H1 (cell line): ENCODE measurements at regions not wholly inside any gene's neighbourhood (a gene's known extent, or its start where the extent isn't known, plus 50 kb on each side); places are given as distances from the start of the nearest gene placed in this dataset.

Source experiments
- CEBPB ChIP-seq: IDR thresholded peaks from 2 replicates; pipeline ENCODE4 v1.6.1; 2012; ENCODE audit warnings: low read depth, low read length
- EP300 ChIP-seq, 2 experiments: IDR thresholded peaks; 1 replicate in 1 of 2; 2 replicates in 1 of 2; pipeline ENCODE4 v1.6.1; 2011 to 2012; ENCODE audit warnings: low read depth in 2 of 2, low read length in 2 of 2, mild to moderate bottlenecking in 2 of 2, borderline replicate concordance in 1 of 2, inconsistent platforms in 1 of 2, moderate library complexity in 1 of 2
- RFX5 ChIP-seq: IDR thresholded peaks from 2 replicates; pipeline ENCODE4 v1.6.1; 2011; ENCODE audit warnings: low read depth, low read length, improper control_type of control experiment, borderline replicate concordance
- SIN3A ChIP-seq, 2 experiments: IDR thresholded peaks in 1 of 2; conservative IDR thresholded peaks in 1 of 2; 2 replicates each; pipeline ENCODE4 v1.6.1; 2011 to 2012; ENCODE audit warnings: low read length in 2 of 2, improper control_type of control experiment in 1 of 2, low read depth in 1 of 2, mild to moderate bottlenecking in 1 of 2
- TF ChIP-seq, protein P1 (sequence below), 3 experiments: IDR thresholded peaks; 1 replicate in 2 of 3; 2 replicates in 1 of 3; pipeline versions ENCODE4 v1.5.1 to v1.6.1; 2011; ENCODE audit warnings: low read length in 3 of 3, mild to moderate bottlenecking in 3 of 3, inconsistent platforms in 2 of 3, low read depth in 1 of 3, moderate library complexity in 1 of 3; ENCODE audit not compliant: insufficient read depth in 1 of 3; ENCODE audit errors: control extremely low read depth in 1 of 3
- TF ChIP-seq, protein P2 (sequence below): IDR thresholded peaks from 2 replicates; pipeline ENCODE4 v1.6.1; 2012; ENCODE audit warnings: inconsistent platforms
- TF ChIP-seq, protein P3 (sequence below): IDR thresholded peaks from 2 replicates; pipeline ENCODE4 v1.6.1; 2011; ENCODE audit warnings: low read depth, mild to moderate bottlenecking, low read length; ENCODE audit not compliant: insufficient read depth

DNA sequence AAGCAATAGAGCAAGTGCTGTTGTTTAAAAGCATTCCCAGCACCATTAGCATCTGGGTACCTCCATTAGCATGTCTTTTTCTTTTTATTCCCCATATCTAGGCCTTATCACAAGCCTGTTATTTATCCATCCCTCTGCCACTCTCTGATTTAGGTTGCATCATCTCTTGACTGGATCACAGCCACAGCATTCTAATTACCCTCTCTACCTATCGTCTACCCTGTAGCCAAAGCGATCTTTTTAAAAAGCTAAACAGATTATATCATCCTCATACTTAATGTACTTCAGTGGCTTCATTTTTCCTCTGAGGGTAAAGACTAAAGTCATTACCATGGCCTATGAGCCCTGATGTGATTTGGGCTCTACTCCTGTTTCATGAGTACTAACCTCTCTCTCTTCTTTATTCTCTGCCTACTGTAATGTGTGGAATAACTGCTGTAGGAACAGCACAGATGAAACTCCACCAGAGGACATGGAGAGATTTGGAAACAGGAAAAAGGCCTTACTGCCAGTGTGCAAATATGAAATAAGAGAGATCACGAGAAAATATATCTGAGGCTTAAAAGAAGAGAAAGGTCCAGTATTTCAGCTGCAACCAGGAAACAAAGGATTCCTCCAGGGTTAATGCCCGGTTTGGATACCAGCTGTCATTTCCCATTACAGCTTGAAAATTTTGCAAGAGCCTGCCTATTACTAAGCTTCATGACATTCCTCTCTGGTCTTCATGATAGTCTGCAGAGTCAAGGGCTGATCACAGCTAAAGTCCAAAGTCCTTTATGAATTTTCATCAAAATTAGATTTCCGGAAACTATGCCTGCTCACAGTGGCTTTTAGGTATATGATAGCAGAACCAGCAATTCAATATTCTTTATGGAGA lies 422.5 kb upstream of the PDE3A start:
- TF ChIP-seq RFX5 (no peak), CEBPB (no peak), EP300 (IDR thresholded peaks at IDR 0.05; ENCODE audit: borderline replicate concordance in 1 of 2, low read depth in 2 of 2, low read length in 2 of 2) (no peak), SIN3A (conservative IDR thresholded peaks at IDR 0.05 in 1 of 2, IDR thresholded peaks at IDR 0.05 in 1 of 2; ENCODE audit: low read depth in 1 of 2, low read length in 2 of 2) (no peak)
- TF ChIP-seq, protein P1, sequence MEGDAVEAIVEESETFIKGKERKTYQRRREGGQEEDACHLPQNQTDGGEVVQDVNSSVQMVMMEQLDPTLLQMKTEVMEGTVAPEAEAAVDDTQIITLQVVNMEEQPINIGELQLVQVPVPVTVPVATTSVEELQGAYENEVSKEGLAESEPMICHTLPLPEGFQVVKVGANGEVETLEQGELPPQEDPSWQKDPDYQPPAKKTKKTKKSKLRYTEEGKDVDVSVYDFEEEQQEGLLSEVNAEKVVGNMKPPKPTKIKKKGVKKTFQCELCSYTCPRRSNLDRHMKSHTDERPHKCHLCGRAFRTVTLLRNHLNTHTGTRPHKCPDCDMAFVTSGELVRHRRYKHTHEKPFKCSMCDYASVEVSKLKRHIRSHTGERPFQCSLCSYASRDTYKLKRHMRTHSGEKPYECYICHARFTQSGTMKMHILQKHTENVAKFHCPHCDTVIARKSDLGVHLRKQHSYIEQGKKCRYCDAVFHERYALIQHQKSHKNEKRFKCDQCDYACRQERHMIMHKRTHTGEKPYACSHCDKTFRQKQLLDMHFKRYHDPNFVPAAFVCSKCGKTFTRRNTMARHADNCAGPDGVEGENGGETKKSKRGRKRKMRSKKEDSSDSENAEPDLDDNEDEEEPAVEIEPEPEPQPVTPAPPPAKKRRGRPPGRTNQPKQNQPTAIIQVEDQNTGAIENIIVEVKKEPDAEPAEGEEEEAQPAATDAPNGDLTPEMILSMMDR (IDR thresholded peaks at IDR 0.05; ENCODE audit: control extremely low read depth in 1 of 3, insufficient read depth in 1 of 3, low read depth in 1 of 3, low read length in 3 of 3) = no peak
- TF ChIP-seq, protein P2, sequence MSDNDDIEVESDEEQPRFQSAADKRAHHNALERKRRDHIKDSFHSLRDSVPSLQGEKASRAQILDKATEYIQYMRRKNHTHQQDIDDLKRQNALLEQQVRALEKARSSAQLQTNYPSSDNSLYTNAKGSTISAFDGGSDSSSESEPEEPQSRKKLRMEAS = no peak
- TF ChIP-seq, protein P3, sequence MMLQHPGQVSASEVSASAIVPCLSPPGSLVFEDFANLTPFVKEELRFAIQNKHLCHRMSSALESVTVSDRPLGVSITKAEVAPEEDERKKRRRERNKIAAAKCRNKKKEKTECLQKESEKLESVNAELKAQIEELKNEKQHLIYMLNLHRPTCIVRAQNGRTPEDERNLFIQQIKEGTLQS = no peak
